HG03025 (cell line): ENCODE measurements at regions not wholly inside any gene's neighbourhood (a gene's known extent, or its start where the extent isn't known, plus 50 kb on each side); places are given as distances from the start of the nearest gene placed in this dataset.

Source experiments
- ATAC-seq: cut with Tn5 transposase; IDR thresholded peaks from one replicate; pipeline ENCODE4 v1.9.1; 2021; ENCODE audit warnings: mild to moderate bottlenecking, moderate library complexity; ENCODE audit not compliant: unreplicated experiment, low FRiP score

DNA sequence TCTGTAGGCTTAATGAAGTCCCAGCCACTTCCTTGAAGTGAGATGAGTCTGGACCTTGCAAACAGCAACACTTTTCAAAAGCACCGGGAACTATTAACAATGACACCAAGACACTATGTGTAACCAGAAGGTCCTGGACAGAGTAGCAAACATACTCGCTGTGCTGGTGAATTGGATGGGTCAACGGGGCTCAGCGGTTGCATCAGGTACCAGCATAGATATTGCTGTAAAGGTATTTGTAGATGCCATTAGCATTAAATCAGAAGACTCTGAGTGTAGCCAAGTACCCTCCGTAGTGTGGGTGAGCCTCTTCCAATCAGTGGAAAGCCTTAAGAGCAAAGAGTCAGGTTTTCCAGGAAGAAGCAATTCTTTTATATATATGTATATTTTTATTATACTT lies 140.5 kb downstream of the IRX2 start:
- ATAC-seq = no peak

DNA sequence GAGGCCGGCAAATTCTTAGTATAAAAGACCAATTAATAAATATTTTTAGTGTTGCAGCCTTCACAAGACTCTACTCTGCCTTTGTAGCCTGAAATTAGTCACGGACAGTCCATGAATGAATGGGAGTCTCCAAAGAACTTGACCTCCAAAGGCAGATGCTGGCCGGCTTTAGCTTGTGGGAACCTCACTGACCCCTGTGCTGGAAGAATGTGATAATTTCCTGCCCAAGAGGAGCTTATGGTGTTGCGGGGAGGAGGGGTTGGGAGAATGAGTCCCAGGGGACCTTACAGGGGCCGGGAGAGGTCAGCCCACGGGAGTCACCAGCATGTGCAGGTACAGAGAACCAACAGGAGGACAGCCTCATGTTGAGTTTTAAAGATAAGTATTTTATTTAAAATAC lies 143.1 kb downstream of the IRX2 start:
- ATAC-seq = no peak

GRCh38 chr5:2607598-2607997 lies 143.9 kb downstream of the IRX2 start:
- ATAC-seq = no peak

DNA sequence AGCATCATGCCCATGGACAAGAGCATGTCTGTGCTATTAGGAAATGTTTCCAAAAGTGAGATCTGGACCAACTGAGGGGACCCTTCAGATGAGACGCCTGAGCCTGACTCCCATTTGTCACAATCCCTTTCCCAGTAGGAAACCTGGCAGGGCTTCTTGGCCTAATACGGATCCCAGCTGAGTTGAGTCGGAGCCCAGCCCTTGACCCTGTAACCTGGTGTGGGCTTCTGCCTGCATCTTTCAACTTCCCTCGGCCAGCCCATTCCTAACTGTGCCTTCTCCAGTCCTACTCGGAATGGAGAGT lies 148.3 kb downstream of the IRX2 start:
- ATAC-seq = no peak

DNA sequence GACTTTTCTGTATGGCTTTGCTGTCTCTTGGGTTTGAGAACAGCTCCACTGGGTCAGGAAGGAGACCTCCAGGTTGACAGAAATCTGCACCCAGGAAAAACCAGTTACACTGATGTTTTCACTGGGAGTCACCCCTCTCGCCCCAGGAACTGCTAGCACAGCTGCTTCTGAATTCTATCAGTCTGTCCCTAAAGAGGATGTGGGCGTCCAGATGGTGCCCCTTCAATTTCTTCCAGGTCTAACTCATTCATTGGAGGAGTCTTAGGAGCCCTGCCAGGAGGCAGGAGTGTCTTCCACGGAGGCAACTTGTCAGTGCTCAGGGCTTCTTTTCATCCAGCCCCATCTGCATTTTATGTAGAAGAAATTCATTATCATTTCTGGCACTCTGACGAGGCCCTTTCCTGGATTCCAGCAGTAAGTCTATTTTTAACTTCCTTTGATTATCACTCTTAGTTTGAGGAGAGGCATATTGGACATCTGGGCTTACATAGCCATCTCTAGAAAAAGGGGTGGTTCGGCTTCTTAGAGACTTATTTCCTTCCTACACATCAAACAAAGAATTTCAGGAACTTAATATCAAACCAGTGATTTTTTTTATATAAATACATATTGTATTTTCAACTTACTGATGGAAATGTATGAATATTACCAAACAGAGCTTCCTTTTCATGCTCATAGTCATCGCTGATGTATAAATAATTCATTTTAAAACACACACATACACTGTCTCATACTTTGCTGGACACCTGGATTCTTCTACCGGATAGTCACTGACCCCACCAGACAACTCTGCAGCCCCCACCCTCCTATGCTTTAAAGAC lies 148.8 kb downstream of the IRX2 start:
- ATAC-seq = no peak

- no peak for ATAC-seq
Measured at GRCh38 chr5:2598503-2598902, 153.0 kb downstream of the IRX2 start.

GRCh38 chr5:2594701-2595100 lies 156.8 kb downstream of the IRX2 start:
- no peak for ATAC-seq

DNA sequence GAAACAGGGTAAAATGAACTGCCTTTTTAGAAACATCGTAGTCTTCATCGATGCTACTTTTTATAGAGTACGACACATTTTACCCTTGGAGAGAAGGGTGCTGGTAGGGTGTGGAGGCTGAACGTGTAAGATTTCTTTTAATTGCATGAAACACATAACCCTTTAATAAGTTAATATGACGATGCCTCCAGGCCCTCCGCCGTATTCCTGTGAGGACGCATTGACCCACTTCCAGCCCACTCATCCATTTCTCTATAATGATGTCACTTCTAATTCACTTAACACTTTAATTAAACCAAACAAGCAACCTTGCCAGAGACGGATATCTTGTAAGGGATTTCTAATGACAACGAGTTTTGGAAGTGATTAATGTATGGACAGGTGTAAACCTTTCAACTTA lies 158.7 kb downstream of the IRX2 start:
- no peak for ATAC-seq

GRCh38 chr5:2591777-2592453 lies 159.6 kb downstream of the IRX2 start:
- no peak for ATAC-seq

DNA sequence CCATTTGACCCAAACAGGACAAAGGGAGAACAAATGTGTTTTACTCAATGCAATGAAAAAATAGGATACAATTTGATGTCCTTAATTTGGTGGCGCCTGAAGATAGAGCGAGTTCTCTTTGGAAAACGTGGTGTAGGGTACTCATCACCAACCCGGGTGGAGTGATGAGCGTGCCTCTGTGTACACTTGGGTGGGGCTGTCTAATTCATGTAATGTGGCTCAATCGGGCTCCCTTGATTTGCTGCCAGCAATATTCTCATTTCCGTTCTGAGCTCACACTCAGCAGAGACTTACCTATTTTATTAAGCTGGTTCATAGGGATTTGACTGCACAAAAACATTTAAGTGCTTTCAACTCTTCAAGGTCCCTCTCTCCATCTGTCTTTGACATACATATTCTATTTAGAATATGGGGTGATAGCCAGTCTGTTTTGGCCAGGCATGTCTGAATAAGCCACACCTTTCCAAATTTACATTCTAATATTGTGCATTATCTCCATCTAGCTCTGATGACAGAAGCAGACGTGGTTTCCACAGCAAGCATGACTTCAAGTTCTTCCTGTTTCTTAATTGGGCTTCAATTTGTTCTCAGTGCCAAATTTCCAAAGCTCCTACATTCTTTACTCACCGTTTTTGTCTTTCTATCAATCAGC lies 162.5 kb downstream of the IRX2 start:
- ATAC-seq = no peak

DNA sequence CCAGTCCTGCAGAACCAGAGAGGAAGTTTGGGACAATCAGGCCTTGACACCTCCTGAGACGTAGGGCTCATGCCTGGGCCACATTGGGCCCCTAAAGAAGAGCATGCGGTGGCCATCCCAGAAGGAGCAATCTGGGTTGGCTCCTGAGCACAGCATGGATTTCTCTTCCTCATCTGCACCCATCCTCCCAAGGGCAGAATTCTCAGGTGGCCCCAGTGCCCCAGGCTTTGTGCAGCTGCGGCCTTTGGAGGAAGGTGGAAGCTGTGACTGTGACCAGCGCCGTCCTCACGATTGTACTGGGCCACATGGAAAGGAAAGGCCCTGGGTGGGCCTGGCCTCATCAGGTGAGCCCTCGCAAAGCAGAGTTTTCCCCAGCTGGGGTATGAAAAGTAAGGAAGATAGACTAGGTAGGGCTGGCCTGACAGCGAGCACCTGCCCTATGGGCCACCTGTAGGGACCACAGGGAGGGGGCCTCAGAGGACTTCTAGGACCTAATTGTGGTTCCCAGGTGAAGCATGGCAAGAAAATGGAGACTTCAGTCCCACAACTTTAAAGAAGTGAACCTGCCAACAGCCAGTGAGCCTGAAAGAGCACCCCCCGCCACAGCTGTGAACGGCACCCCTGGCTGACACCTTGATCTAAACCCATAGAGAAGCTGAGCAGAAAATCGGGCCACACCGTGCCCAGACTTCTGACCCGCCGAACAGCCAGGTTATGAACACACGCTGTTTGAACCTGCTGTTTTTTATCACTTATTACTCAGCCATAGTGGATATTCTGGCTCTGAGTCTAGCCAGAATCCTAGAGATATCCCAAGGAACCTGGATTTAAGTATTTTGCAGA lies 164.1 kb downstream of the IRX2 start:
- no peak for ATAC-seq

DNA sequence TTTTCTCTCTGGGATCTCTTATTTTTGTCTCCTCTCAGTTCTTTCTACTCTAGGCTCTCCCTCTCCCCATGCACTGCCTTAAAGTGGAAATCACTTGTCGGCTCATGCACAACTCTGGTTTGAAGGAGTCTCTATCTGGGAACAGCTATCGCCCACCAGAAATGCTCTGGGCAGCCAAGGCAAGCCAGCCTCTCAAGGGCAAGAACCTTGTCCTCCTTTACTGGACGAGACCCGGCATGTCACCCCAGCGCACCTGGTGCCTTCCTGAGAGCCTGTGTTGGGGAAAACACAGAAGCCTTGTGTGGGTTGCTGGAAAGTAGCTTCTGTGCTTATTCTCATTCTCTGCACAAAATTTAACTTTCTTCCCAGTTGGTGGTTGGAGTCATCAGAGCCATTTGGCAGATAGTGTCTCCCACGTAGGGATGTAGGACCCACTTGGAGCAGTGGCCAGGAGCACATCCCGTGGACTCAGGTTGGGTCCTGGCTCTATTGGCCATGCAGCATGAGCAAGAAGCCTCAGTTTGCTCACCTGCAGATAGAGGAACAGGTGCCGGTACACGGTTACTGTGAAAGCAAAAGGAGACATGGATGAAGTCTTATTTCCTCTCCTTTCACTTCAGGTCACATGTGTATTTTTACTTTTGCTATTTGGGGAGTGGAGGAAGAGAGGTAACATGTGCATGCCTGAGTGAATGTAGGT lies 165.3 kb downstream of the IRX2 start:
- no peak for ATAC-seq

- no peak for ATAC-seq
Measured at GRCh38 chr5:2584579-2585269, 166.8 kb downstream of the IRX2 start.

GRCh38 chr5:2582507-2582906 lies 169.0 kb downstream of the IRX2 start:
- ATAC-seq = no peak

GRCh38 chr5:2582106-2582505 lies 169.4 kb downstream of the IRX2 start:
- ATAC-seq = no peak

DNA sequence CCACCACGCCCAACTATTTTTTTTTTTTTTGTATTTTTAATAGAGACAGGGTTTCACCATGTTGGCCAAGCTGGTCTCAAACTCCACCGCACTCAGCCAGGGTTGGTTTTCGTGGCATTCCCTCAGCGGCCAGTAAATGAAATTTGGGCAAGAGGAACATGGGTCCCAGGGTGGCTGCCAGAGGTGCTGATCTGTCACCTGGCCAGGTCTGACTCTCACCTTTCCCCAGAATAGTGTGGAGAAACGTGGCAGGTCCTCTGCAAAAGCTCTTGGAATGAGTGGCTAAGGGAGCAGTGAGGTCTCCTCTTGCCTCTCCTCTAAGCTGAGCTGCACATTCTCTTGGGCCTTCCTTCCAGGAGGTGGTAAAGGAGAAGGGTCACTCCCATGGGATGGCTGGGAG lies 170.1 kb downstream of the IRX2 start:
- no peak for ATAC-seq

- ATAC-seq = no peak
Measured at GRCh38 chr5:2579126-2579525, 172.4 kb downstream of the IRX2 start.

DNA sequence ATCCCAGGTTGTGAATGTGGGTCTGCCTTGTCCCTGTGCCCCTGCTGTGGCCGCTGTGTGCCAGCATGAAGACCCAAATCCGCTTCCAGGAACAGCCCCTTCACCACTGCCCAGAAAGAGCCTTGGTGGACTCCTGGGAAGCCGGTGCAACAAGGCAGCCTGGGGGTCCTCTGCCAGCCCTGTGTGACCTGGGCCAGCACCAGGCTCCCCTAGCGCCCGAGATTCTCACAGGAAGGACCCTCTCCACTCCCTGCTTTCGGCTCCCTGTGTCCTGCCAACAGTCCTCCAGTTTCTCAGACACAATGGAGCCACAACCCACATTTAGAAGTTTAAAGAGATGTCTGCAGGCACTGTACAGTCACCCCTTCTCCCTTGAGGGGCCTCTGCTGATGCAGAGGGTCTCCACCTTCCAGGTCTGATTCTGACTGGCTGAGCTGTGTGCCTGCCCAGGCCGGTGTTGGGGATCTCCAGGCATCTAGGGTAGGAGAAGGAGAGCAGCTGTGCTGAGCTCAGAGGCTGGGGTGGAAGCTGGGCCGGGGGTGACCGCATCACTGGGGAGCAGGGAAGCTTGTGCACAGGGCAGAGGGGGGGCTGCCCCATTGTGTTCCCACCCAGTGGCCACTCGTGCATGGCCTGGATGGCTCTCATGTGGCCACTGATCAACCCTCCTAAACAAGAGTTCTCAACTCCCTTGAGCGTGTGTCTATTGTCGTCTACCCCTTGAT lies 174.0 kb downstream of the IRX2 start:
- ATAC-seq = no peak

DNA sequence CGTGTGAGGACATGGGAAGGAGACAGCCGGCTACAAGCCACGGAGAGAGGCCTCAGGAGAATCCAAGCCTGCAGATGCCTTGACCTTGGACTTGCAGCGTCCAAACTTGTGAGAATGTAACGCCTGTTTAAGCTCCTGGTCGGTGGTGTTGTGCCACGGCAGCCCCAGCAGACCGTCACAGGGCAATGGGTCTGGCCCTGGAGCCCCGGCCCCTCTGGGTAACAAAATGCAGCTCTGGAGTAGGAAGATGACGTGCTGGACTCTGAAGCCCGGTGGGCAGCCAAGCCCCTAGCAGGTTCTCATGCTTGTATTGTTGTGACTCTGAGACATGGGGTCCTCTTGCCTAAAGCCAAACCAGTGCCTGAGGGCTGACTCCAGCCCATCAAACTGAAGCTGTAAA lies 174.7 kb downstream of the IRX2 start:
- no peak for ATAC-seq
